HG02571 (cell line): ENCODE measurements at regions not wholly inside any gene's neighbourhood (a gene's known extent, or its start where the extent isn't known, plus 50 kb on each side); places are given as distances from the start of the nearest gene placed in this dataset.

Experiments used
- ATAC-seq: cut with Tn5 transposase; IDR thresholded peaks from one replicate; pipeline ENCODE4 v1.9.1; 2021; ENCODE audit warnings: mild to moderate bottlenecking, moderate library complexity; ENCODE audit not compliant: unreplicated experiment

- ATAC-seq, result no peak
These were observed 143.9 kb upstream of the SIX2 start for GRCh38 chr2:45153121-45153520.

- ATAC-seq, result no peak
These were observed 143.4 kb upstream of the SIX2 start for GRCh38 chr2:45152691-45153090.

- ATAC-seq, result no peak
These were observed 136.0 kb upstream of the SIX2 start for GRCh38 chr2:45145073-45145899.

GRCh38 chr2:45141883-45142866 is 132.9 kb upstream of the SIX2 start:
- ATAC-seq, result no peak

- ATAC-seq, result no peak
These were observed 131.4 kb upstream of the SIX2 start for GRCh38 chr2:45140675-45141074.

- no peak for ATAC-seq
These were observed 129.7 kb upstream of the SIX2 start for GRCh38 chr2:45138904-45139303.

- ATAC-seq, result no peak
These were observed 128.9 kb upstream of the SIX2 start for GRCh38 chr2:45137966-45138695.

GRCh38 chr2:45134726-45135125 is 125.5 kb upstream of the SIX2 start:
- no peak for ATAC-seq

GRCh38 chr2:45134014-45134413 is 124.8 kb upstream of the SIX2 start:
- ATAC-seq, result no peak

GRCh38 chr2:45132551-45132950 is 123.3 kb upstream of the SIX2 start:
- no peak for ATAC-seq

GRCh38 chr2:45131587-45131986 is 122.3 kb upstream of the SIX2 start:
- ATAC-seq, result no peak

- ATAC-seq, result no peak
These were observed 121.5 kb upstream of the SIX2 start for GRCh38 chr2:45130736-45131135.

- no peak for ATAC-seq
These were observed 119.3 kb upstream of the SIX2 start for GRCh38 chr2:45128580-45128997.

- ATAC-seq, result no peak
These were observed 118.6 kb upstream of the SIX2 start for GRCh38 chr2:45127891-45128290.

- no peak for ATAC-seq
These were observed 118.1 kb upstream of the SIX2 start for GRCh38 chr2:45127321-45127720.

- ATAC-seq, result no peak
These were observed 116.0 kb upstream of the SIX2 start for GRCh38 chr2:45125232-45125631.

GRCh38 chr2:45124456-45124855 is 115.2 kb upstream of the SIX2 start:
- no peak for ATAC-seq

- ATAC-seq, result no peak
These were observed 114.4 kb upstream of the SIX2 start for GRCh38 chr2:45123521-45124191.

- ATAC-seq, result no peak
These were observed 113.8 kb upstream of the SIX2 start for GRCh38 chr2:45123065-45123464.

GRCh38 chr2:45121236-45121927 is 112.1 kb upstream of the SIX2 start:
- no peak for ATAC-seq
